Kasumi-1 (cell line): ENCODE measurements at regions not wholly inside any gene's neighbourhood (a gene's known extent, or its start where the extent isn't known, plus 50 kb on each side); places are given as distances from the start of the nearest gene placed in this dataset.

Source experiments
- DNase-seq, 2 experiments: peaks; one replicate each; lab custom pipeline; 2025; lab: John Stamatoyannopoulos, UW

- no peak for DNase-seq
Observed at GRCh38 chr4:56086073-56086541, 137.4 kb downstream of the CEP135 start.

- DNase-seq, result no peak
Observed at GRCh38 chr4:56085275-56085674, 136.5 kb downstream of the CEP135 start.

- DNase-seq, result no peak
Observed at GRCh38 chr4:56084851-56085250, 136.1 kb downstream of the CEP135 start.
